SK-N-SH treated with all-trans-retinoic acid at 6 μM for 48 hours (cell line): ENCODE measurements at regions not wholly inside any gene's neighbourhood (a gene's known extent, or its start where the extent isn't known, plus 50 kb on each side); places are given as distances from the start of the nearest gene placed in this dataset.

Source experiments
- ATAC-seq: fragments of 200-7000 bp; cut with Tn5 transposase; 3 replicates; pipeline ENCODE4 v1.9.1; 2020; ENCODE audit warnings: mild to moderate bottlenecking, moderate library complexity
- ARNTL ChIP-seq: fragments of 450-650 bp; formaldehyde crosslinking; IDR thresholded peaks from 2 replicates; pipeline ENCODE4 v1.5.0; 2020; ENCODE audit warnings: low read depth, mild to moderate bottlenecking, moderate library complexity, borderline replicate concordance
- BACH2 ChIP-seq: fragments of 250-450 bp; sonication (Bioruptor Pico); IDR thresholded peaks from 2 replicates; pipeline ENCODE4 v1.9.0; 2021; ENCODE audit warnings: mild to moderate bottlenecking, borderline replicate concordance
- CSDC2 ChIP-seq: fragments of 250-450 bp; sonication (Bioruptor Pico); IDR thresholded peaks from 2 replicates; pipeline ENCODE4 v1.5.0; 2020; ENCODE audit warnings: mild to moderate bottlenecking, moderate library complexity
- ESRRG ChIP-seq: fragments of 250-450 bp; sonication (Bioruptor Pico); IDR thresholded peaks from 2 replicates; pipeline ENCODE4 v1.6.1; 2021; ENCODE audit warnings: mild to moderate bottlenecking
- ISL1 ChIP-seq: fragments of 250-450 bp; sonication (Bioruptor Pico); IDR thresholded peaks from 2 replicates; pipeline ENCODE4 v2.1.2; 2022; ENCODE audit warnings: mild to moderate bottlenecking, moderate library complexity
- OSR1 ChIP-seq: fragments of 250-450 bp; sonication (Bioruptor Pico); IDR thresholded peaks from 2 replicates; pipeline ENCODE4 v1.8.0; 2022; ENCODE audit warnings: moderate library complexity, mild to moderate bottlenecking, inconsistent platforms
- PPARA ChIP-seq: fragments of 250-450 bp; sonication (Bioruptor Pico); IDR thresholded peaks from 2 replicates; pipeline ENCODE4 v1.5.0; 2020; ENCODE audit warnings: mild to moderate bottlenecking, borderline replicate concordance
- RARB ChIP-seq: fragments of 250-450 bp; sonication (Bioruptor Pico); IDR thresholded peaks from 2 replicates; pipeline ENCODE4 v1.8.0; 2021; ENCODE audit warnings: mild to moderate bottlenecking, moderate library complexity
- SNAI2 ChIP-seq: fragments of 250-450 bp; sonication (Bioruptor Pico); IDR thresholded peaks from 2 replicates; pipeline ENCODE4 v1.5.0; 2020; ENCODE audit warnings: mild to moderate bottlenecking, moderate library complexity
- TCF4 ChIP-seq: fragments of 250-450 bp; sonication (Bioruptor Pico); IDR thresholded peaks from 2 replicates; pipeline ENCODE4 v1.8.0; 2021; ENCODE audit warnings: mild to moderate bottlenecking, moderate library complexity, borderline replicate concordance
- TOX ChIP-seq: fragments of 250-450 bp; sonication (Bioruptor Pico); IDR thresholded peaks from 2 replicates; pipeline ENCODE4 v1.8.0; 2021; ENCODE audit warnings: mild to moderate bottlenecking, moderate library complexity, borderline replicate concordance
- ZC3H10 ChIP-seq: fragments of 250-450 bp; sonication (Bioruptor Pico); IDR thresholded peaks from 2 replicates; pipeline ENCODE4 v1.5.1; 2021; ENCODE audit warnings: mild to moderate bottlenecking, moderate library complexity
- ZFP30 ChIP-seq: fragments of 450-650 bp; formaldehyde crosslinking; IDR thresholded peaks from 2 replicates; pipeline ENCODE4 v1.5.0; 2022; ENCODE audit warnings: mild to moderate bottlenecking, moderate library complexity
- ZNF565 ChIP-seq: fragments of 450-650 bp; formaldehyde crosslinking; conservative IDR thresholded peaks from 2 replicates; pipeline ENCODE4 v1.5.0; 2020; ENCODE audit warnings: low read depth, mild to moderate bottlenecking, moderate library complexity
- ZNF70 ChIP-seq: fragments of 450-650 bp; formaldehyde crosslinking; IDR thresholded peaks from 2 replicates; pipeline ENCODE4 v1.5.0; 2020; ENCODE audit warnings: mild to moderate bottlenecking, moderate library complexity
- ZNF8 ChIP-seq: fragments of 450-650 bp; formaldehyde crosslinking; IDR thresholded peaks from 2 replicates; pipeline ENCODE4 v1.5.0; 2020; ENCODE audit warnings: mild to moderate bottlenecking, moderate library complexity
- TF ChIP-seq, protein P1 (sequence below): fragments of 250-450 bp; sonication (Bioruptor Pico); IDR thresholded peaks from 2 replicates; pipeline ENCODE4 v1.5.1; 2021; ENCODE audit warnings: mild to moderate bottlenecking, moderate library complexity
- TF ChIP-seq, protein P2 (sequence below): fragments of 250-450 bp; sonication (Bioruptor Pico); IDR thresholded peaks from 2 replicates; pipeline ENCODE4 v1.8.0; 2021; ENCODE audit warnings: low read depth, mild to moderate bottlenecking, moderate library complexity, borderline replicate concordance
- TF ChIP-seq, protein P3 (sequence below): fragments of 250-450 bp; sonication (Bioruptor Pico); IDR thresholded peaks from 2 replicates; pipeline ENCODE4 v1.5.0; 2020; ENCODE audit warnings: mild to moderate bottlenecking, moderate library complexity
- TF ChIP-seq, protein P4 (sequence below): fragments of 250-450 bp; sonication (Bioruptor Pico); IDR thresholded peaks from 2 replicates; pipeline ENCODE4 v1.8.0; 2020; ENCODE audit warnings: mild to moderate bottlenecking, moderate library complexity, borderline replicate concordance

DNA sequence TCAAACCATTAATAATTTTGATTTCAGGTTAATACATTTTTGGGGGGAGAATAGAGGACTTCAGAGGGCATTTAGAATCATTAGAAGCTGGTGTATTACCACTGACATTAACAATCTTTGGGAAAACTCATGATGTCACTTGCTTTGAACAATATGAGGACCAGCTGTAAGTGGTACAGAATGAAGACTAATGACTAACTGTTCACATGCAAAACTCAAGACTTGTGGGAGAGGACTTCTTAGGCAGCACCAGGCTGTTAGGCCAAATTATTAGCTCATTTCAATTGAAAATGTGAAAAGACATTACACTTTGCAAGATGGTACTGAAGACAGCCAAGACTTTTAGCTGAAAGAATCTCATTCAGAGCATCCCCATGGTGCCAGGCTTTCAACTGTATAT lies 426.2 kb upstream of the ADAMTS9 start (continued):
- TF ChIP-seq, protein P1, sequence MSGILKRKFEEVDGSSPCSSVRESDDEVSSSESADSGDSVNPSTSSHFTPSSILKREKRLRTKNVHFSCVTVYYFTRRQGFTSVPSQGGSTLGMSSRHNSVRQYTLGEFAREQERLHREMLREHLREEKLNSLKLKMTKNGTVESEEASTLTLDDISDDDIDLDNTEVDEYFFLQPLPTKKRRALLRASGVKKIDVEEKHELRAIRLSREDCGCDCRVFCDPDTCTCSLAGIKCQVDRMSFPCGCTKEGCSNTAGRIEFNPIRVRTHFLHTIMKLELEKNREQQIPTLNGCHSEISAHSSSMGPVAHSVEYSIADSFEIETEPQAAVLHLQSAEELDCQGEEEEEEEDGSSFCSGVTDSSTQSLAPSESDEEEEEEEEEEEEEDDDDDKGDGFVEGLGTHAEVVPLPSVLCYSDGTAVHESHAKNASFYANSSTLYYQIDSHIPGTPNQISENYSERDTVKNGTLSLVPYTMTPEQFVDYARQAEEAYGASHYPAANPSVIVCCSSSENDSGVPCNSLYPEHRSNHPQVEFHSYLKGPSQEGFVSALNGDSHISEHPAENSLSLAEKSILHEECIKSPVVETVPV (CRISPR knock-in tag): no peak
- TF ChIP-seq RARB (CRISPR knock-in tag): no peak
- TF ChIP-seq ARNTL (CRISPR knock-in tag): no peak
- no peak for TF ChIP-seq TOX (CRISPR knock-in tag)
- TF ChIP-seq CSDC2 (CRISPR knock-in tag): no peak
- TF ChIP-seq ZNF8: no peak
- no peak for TF ChIP-seq ZNF70 (CRISPR knock-in tag)

DNA sequence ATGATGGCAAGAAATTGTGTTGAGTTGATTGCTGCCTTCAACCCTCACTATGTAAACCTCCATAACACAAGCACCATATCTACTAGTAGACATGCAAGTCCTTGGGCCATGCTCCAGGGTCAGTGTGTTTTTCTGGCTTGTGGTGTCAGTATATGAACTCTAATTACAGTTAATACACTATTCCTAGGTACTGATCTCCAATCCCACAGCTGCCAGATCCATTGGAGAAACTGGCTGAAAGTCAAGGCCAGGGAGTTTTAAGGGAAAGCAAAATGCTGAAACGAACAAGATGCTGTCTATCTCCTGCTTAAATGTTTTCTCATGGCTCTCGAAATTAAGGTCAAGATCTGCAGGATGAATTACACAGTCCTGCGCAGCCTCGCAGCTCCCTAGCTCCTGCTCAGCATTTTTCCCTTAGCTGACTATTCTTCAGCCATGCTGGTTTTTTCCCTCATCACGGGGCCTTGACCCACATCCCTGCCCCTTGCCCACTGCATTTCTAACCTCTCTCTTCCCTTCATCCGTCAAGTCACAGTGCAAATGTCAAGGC lies 425.0 kb upstream of the ADAMTS9 start:
- TF ChIP-seq ZC3H10 (CRISPR knock-in tag) (no peak), ZFP30 (CRISPR knock-in tag) (no peak), ISL1 (CRISPR knock-in tag) (no peak)
- TF ChIP-seq, protein P2, sequence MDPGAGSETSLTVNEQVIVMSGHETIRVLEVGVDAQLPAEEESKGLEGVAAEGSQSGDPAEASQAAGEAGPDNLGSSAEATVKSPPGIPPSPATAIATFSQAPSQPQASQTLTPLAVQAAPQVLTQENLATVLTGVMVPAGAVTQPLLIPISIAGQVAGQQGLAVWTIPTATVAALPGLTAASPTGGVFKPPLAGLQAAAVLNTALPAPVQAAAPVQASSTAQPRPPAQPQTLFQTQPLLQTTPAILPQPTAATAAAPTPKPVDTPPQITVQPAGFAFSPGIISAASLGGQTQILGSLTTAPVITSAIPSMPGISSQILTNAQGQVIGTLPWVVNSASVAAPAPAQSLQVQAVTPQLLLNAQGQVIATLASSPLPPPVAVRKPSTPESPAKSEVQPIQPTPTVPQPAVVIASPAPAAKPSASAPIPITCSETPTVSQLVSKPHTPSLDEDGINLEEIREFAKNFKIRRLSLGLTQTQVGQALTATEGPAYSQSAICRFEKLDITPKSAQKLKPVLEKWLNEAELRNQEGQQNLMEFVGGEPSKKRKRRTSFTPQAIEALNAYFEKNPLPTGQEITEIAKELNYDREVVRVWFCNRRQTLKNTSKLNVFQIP (CRISPR knock-in tag): no peak
- no peak for ATAC-seq

DNA sequence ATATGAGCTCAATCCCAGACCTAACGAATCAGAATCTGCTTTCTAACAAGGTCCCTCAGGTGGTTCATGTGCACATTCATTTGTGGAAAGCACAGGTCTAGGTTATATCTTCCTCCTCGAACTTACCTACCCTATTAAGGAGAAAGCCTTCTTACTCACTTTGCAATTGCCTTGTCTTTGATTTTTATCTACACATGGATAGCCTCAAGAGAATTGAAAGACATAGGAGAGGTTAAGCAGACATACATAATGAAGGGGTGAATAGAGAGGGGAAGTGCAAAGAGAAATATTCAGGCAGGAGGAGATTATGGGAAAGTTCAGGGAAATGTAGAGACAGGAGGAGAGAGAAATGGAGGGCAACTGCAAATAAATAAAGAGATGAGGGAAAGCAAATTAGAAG lies 422.9 kb upstream of the ADAMTS9 start:
- no peak for ATAC-seq
- no peak for TF ChIP-seq ESRRG
- TF ChIP-seq, all 23 proteins: peak for 0

DNA sequence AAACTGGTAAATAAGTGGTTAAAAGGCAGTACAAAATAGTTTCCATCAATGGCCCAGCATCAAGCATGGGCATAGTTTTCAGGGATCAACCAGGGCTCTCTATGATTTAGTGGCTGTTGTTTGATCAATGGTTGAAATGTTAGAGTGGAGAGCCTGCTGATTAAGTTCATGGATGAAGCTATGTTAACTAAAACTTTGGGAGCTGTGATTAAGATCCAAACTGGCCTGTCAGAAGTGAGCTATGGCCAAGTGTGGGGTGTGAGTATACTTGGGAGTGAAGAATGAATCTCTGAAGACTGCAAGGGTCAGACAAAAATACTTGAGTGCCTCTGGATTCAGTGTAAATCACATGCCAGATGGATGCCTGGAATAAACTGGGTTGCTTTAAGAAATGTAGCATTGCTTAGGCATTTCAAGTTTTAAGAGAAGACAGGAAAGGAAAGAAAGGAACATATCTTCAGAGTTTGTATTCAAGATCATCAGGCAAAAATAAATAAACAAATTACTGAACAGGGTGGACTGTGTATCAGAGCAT lies 422.2 kb upstream of the ADAMTS9 start:
- no peak for ATAC-seq
- no peak for TF ChIP-seq TOX (CRISPR knock-in tag)
- TF ChIP-seq RARB (CRISPR knock-in tag): no peak
- TF ChIP-seq, protein P2 (CRISPR knock-in tag): no peak
- TF ChIP-seq ZNF565 (CRISPR knock-in tag): no peak
- TF ChIP-seq TCF4 (CRISPR knock-in tag): no peak
- TF ChIP-seq, protein P3, sequence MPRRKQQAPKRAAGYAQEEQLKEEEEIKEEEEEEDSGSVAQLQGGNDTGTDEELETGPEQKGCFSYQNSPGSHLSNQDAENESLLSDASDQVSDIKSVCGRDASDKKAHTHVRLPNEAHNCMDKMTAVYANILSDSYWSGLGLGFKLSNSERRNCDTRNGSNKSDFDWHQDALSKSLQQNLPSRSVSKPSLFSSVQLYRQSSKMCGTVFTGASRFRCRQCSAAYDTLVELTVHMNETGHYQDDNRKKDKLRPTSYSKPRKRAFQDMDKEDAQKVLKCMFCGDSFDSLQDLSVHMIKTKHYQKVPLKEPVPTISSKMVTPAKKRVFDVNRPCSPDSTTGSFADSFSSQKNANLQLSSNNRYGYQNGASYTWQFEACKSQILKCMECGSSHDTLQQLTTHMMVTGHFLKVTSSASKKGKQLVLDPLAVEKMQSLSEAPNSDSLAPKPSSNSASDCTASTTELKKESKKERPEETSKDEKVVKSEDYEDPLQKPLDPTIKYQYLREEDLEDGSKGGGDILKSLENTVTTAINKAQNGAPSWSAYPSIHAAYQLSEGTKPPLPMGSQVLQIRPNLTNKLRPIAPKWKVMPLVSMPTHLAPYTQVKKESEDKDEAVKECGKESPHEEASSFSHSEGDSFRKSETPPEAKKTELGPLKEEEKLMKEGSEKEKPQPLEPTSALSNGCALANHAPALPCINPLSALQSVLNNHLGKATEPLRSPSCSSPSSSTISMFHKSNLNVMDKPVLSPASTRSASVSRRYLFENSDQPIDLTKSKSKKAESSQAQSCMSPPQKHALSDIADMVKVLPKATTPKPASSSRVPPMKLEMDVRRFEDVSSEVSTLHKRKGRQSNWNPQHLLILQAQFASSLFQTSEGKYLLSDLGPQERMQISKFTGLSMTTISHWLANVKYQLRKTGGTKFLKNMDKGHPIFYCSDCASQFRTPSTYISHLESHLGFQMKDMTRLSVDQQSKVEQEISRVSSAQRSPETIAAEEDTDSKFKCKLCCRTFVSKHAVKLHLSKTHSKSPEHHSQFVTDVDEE (CRISPR knock-in tag): no peak
- TF ChIP-seq OSR1 (CRISPR knock-in tag): no peak
- TF ChIP-seq BACH2 (CRISPR knock-in tag): no peak
- TF ChIP-seq, protein P4, sequence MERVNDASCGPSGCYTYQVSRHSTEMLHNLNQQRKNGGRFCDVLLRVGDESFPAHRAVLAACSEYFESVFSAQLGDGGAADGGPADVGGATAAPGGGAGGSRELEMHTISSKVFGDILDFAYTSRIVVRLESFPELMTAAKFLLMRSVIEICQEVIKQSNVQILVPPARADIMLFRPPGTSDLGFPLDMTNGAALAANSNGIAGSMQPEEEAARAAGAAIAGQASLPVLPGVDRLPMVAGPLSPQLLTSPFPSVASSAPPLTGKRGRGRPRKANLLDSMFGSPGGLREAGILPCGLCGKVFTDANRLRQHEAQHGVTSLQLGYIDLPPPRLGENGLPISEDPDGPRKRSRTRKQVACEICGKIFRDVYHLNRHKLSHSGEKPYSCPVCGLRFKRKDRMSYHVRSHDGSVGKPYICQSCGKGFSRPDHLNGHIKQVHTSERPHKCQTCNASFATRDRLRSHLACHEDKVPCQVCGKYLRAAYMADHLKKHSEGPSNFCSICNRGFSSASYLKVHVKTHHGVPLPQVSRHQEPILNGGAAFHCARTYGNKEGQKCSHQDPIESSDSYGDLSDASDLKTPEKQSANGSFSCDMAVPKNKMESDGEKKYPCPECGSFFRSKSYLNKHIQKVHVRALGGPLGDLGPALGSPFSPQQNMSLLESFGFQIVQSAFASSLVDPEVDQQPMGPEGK (CRISPR knock-in tag): no peak
- no peak for TF ChIP-seq ZC3H10 (CRISPR knock-in tag)
- TF ChIP-seq ISL1 (CRISPR knock-in tag): no peak
- no peak for TF ChIP-seq ZNF8
- no peak for TF ChIP-seq PPARA
- no peak for TF ChIP-seq SNAI2 (CRISPR knock-in tag)
- TF ChIP-seq ZFP30 (CRISPR knock-in tag): no peak
